Esophagus squamous epithelium (tissue), 5 donors: ENCODE measurements at regions not wholly inside any gene's neighbourhood (a gene's known extent, or its start where the extent isn't known, plus 50 kb on each side); places are given as distances from the start of the nearest gene placed in this dataset.
"Not testable (repeated sequence)": the region's sequence is repeated elsewhere in the genome, so short reads cannot be mapped to it uniquely, and the experiment has no call there.

Experiments
- DNase-seq: peaks from one replicate; lab custom pipeline; 2025; lab: John Stamatoyannopoulos, UW
- H3K27ac ChIP-seq, 4 donors: fragments of 200-600 bp; sonication (generic); one replicate each; pipeline ENCODE4 v1.5.1; 2016 to 2019; ENCODE audit warnings: mild to moderate bottlenecking in 1 of 4
- H3K27me3 ChIP-seq, 4 donors: fragments of 200-600 bp; sonication (generic); 1 replicate in 3 of 4; 2 replicates in 1 of 4; pipeline versions ENCODE4 v1.5.1 to v1.6.0; 2017 to 2021; ENCODE audit warnings: antibody characterized with exemption in 1 of 4
- H3K36me3 ChIP-seq, 3 donors: fragments of 200-600 bp; sonication (generic); one replicate each; pipeline ENCODE4 v1.5.1; 2016 to 2019
- H3K4me1 ChIP-seq, 3 donors: fragments of 200-600 bp; sonication (generic); one replicate each; pipeline ENCODE4 v1.5.1; 2017 to 2019
- H3K4me3 ChIP-seq, 4 donors: fragments of 200-600 bp; sonication (generic); 1 replicate in 3 of 4; 2 replicates in 1 of 4; pipeline ENCODE4 v1.5.1; 2016 to 2019; ENCODE audit warnings: mild to moderate bottlenecking in 2 of 4, moderate library complexity in 1 of 4
- H3K9me3 ChIP-seq, 3 donors: fragments of 200-600 bp; sonication (generic); one replicate each; pipeline ENCODE4 v1.5.1; 2016 to 2019
- POLR2A ChIP-seq, 4 donors: fragments of 450-650 bp; IDR thresholded peaks; one replicate each; pipeline ENCODE4 v1.6.1; 2017; ENCODE audit warnings: antibody characterized with exemption in 4 of 4, mild to moderate bottlenecking in 4 of 4, moderate library complexity in 3 of 4
- WGBS, 2 donors: methylation state at CpG; one replicate each; pipeline ENCODE4 v1.1.5; 2018; 5-methylcytosine and 5-hydroxymethylcytosine counted together
- intact Hi-C: fragments of 100-400 bp; cut with DNase I; formaldehyde crosslinking; loops from one replicate; pipeline ENCODE4 v1.15.0; 2022
- TF ChIP-seq, protein P1 (sequence below), 6 experiments: fragments of 450-650 bp in 4 of 6; fragments of 200-600 bp in 2 of 6; sonication (generic) in 2 of 6; IDR thresholded peaks; one replicate each; pipeline ENCODE4 v1.5.1; 2016 to 2019; ENCODE audit warnings: antibody characterized with exemption in 6 of 6, mild to moderate bottlenecking in 4 of 6, moderate library complexity in 4 of 6
- donor health status: DM: yes; HTN: yes; CAD: no.

GRCh38 chr9:129554649-129555048, 66.3 kb downstream of the C9orf50 start:
- peaks cover 0 to 24% (median 0%) of the 10 kb centered on the region in 4 donors for H3K27me3 ChIP-seq
- TF ChIP-seq POLR2A (IDR thresholded peaks at IDR 0.05), result no peak
- TF ChIP-seq, protein P1, sequence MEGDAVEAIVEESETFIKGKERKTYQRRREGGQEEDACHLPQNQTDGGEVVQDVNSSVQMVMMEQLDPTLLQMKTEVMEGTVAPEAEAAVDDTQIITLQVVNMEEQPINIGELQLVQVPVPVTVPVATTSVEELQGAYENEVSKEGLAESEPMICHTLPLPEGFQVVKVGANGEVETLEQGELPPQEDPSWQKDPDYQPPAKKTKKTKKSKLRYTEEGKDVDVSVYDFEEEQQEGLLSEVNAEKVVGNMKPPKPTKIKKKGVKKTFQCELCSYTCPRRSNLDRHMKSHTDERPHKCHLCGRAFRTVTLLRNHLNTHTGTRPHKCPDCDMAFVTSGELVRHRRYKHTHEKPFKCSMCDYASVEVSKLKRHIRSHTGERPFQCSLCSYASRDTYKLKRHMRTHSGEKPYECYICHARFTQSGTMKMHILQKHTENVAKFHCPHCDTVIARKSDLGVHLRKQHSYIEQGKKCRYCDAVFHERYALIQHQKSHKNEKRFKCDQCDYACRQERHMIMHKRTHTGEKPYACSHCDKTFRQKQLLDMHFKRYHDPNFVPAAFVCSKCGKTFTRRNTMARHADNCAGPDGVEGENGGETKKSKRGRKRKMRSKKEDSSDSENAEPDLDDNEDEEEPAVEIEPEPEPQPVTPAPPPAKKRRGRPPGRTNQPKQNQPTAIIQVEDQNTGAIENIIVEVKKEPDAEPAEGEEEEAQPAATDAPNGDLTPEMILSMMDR (IDR thresholded peaks at IDR 0.05), result no peak
- H3K4me3 ChIP-seq, result no peak overlapping the region
- DNase-seq, result no peak
- H3K9me3 ChIP-seq, result no peaks in the 10 kb centered on the region
- 56 to 65% methylated on average over 4 to 5 of the region's 5 CpGs for WGBS, 2 donors
- no peaks in the 10 kb centered on the region for H3K36me3 ChIP-seq
- peaks cover 4 to 37% (median 14%) of the 10 kb centered on the region in 3 donors for H3K4me1 ChIP-seq
- intact Hi-C loops, result no loop called here
- H3K27ac ChIP-seq, result no peak overlapping the region

GRCh38 chr9:129553277-129553676, 67.6 kb downstream of the C9orf50 start:
- H3K9me3 ChIP-seq, result no peaks in the 10 kb centered on the region
- no peak overlapping the region for H3K4me3 ChIP-seq
- no peaks in the 10 kb centered on the region for H3K36me3 ChIP-seq
- H3K4me1 ChIP-seq, result peaks cover 4 to 43% (median 19%) of the 10 kb centered on the region in 3 donors
- intact Hi-C loops, result no loop called here
- TF ChIP-seq, protein P1 (IDR thresholded peaks at IDR 0.05), result no peak
- TF ChIP-seq POLR2A (IDR thresholded peaks at IDR 0.05), result no peak
- H3K27me3 ChIP-seq, result peaks cover 0 to 33% (median 0%) of the 10 kb centered on the region in 4 donors
- no peak overlapping the region for H3K27ac ChIP-seq
- no peak for DNase-seq
- 72 to 87% methylated on average over 4 to 5 of the region's 5 CpGs for WGBS, 2 donors

- TF ChIP-seq POLR2A (IDR thresholded peaks at IDR 0.05), result no peak
- TF ChIP-seq, protein P1 (IDR thresholded peaks at IDR 0.05), result no peak
- intact Hi-C loops, result no loop called here
- 78 to 84% methylated on average over 6 of the region's 6 CpGs for WGBS, 2 donors
- DNase-seq, result no peak
- Histone ChIP-seq H3K9me3 (no peaks in the 10 kb centered on the region), H3K36me3 (no peaks in the 10 kb centered on the region), H3K27me3 (peaks cover 0 to 33% (median 0%) of the 10 kb centered on the region in 4 donors), H3K4me3 (no peak overlapping the region), H3K27ac (no peak overlapping the region), H3K4me1 (peaks cover 4 to 38% (median 19%) of the 10 kb centered on the region in 3 donors)
These were observed 68.8 kb downstream of the C9orf50 start for GRCh38 chr9:129552064-129552463.

DNA sequence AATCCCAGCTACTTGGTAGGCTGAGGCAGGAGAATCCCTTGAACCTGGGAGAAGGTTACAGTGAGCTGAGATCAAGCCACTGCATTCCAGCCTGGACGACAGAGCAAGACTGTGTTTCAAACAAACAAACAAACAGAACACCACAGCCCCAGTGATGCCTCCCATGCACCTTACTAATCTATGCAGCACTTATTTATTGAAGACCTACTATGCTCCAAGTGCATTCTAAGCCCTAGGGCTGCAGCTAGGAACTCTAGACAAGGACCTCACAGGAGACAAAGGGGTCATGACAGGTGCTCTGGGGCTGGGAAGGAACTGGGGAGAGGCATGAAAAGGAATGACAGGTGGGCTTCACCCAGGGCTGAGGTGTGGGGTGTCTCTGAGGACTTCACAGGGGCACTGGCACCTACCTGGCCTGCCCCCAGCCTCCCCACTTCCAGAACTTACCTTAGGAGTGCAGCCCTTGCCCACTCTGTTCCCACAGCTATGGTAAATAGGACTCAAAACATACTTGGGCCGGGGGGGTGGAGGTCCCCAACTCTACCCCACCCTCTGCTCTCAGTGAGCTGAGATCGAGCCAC, 69.4 kb downstream of the C9orf50 start:
- Histone ChIP-seq H3K4me1 (peaks cover 4 to 38% (median 19%) of the 10 kb centered on the region in 3 donors), H3K27ac (no peak overlapping the region), H3K9me3 (no peaks in the 10 kb centered on the region), H3K27me3 (peaks cover 0 to 33% (median 0%) of the 10 kb centered on the region in 4 donors), H3K4me3 (no peak overlapping the region), H3K36me3 (no peaks in the 10 kb centered on the region)
- TF ChIP-seq POLR2A (IDR thresholded peaks at IDR 0.05), result no peak
- TF ChIP-seq, protein P1 (IDR thresholded peaks at IDR 0.05), result no peak
- 80 to 87% methylated on average over 2 to 3 of the region's 3 CpGs for WGBS, 2 donors
- intact Hi-C loops, result no loop called here
- DNase-seq, result no peak

DNA sequence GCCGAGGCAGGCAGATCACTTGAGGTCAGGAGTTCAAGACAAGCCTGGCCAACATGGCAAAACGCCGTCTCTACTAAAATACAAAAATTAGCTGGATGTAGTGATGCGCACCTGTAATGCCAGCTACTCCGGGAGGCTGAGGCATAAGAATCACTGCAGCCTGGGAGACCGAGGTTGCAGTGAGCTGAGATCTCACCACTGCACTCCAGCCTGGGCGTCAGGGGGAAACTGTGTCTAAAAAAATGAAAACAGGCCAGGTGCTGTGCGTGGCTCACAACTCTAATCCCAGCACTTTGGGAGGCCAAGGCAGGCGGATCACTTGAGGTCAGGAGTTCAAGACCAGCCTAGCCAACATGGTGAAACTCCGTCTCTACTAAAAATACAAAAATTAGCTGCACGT, 69.9 kb downstream of the C9orf50 start:
- H3K27ac ChIP-seq, result peak overlapping the region in 1 of 4 donors; percentile 86
- H3K27me3 ChIP-seq, result peaks cover 0 to 33% (median 0%) of the 10 kb centered on the region in 4 donors
- H3K9me3 ChIP-seq, DNase-seq, intact Hi-C loops, H3K4me3 ChIP-seq, H3K36me3 ChIP-seq: not testable (repeated sequence)
- 66 to 77% methylated on average over 10 to 11 of the region's 11 CpGs for WGBS, 2 donors
- peaks cover 4 to 38% (median 19%) of the 10 kb centered on the region in 3 donors for H3K4me1 ChIP-seq
